Tibial nerve (tissue), 4 donors: ENCODE measurements at regions not wholly inside any gene's neighbourhood (a gene's known extent, or its start where the extent isn't known, plus 50 kb on each side); places are given as distances from the start of the nearest gene placed in this dataset.

ENCODE experiments used
- EP300 ChIP-seq, 2 donors: sonication (generic); formaldehyde crosslinking; IDR thresholded peaks; one replicate each; pipeline ENCODE4 v1.6.1; 2017; ENCODE audit warnings: antibody characterized with exemption in 2 of 2, mild to moderate bottlenecking in 1 of 2
- POLR2A ChIP-seq, 2 donors: fragments of 450-650 bp; IDR thresholded peaks; one replicate each; pipeline ENCODE4 v1.6.1; 2017; ENCODE audit warnings: antibody characterized with exemption in 2 of 2, mild to moderate bottlenecking in 2 of 2, moderate library complexity in 2 of 2
- TF ChIP-seq, protein P1 (sequence below), 5 experiments: fragments of 200-600 bp in 3 of 5; fragments of 450-650 bp in 2 of 5; sonication (generic) in 3 of 5; IDR thresholded peaks; one replicate each; pipeline ENCODE4 v1.5.1; 2016 to 2019; ENCODE audit warnings: antibody characterized with exemption in 5 of 5, mild to moderate bottlenecking in 3 of 5, moderate library complexity in 2 of 5

- TF ChIP-seq POLR2A (IDR thresholded peaks at IDR 0.05) (no peak), EP300 (IDR thresholded peaks at IDR 0.05) (no peak)
- TF ChIP-seq, protein P1, sequence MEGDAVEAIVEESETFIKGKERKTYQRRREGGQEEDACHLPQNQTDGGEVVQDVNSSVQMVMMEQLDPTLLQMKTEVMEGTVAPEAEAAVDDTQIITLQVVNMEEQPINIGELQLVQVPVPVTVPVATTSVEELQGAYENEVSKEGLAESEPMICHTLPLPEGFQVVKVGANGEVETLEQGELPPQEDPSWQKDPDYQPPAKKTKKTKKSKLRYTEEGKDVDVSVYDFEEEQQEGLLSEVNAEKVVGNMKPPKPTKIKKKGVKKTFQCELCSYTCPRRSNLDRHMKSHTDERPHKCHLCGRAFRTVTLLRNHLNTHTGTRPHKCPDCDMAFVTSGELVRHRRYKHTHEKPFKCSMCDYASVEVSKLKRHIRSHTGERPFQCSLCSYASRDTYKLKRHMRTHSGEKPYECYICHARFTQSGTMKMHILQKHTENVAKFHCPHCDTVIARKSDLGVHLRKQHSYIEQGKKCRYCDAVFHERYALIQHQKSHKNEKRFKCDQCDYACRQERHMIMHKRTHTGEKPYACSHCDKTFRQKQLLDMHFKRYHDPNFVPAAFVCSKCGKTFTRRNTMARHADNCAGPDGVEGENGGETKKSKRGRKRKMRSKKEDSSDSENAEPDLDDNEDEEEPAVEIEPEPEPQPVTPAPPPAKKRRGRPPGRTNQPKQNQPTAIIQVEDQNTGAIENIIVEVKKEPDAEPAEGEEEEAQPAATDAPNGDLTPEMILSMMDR (IDR thresholded peaks at IDR 0.05), result no peak
These were observed 1462.9 kb upstream of the RAG2 start for GRCh38 chr11:38060920-38061319.
